ENCODE measurements at regions not wholly inside any gene's neighbourhood (a gene's known extent, or its start where the extent isn't known, plus 50 kb on each side); places are given as distances from the start of the nearest gene placed in this dataset.

- no peak for DNase-seq
Observed at GRCh38 chr6:22401932-22402331, 105.1 kb upstream of the PRL start.

DNA sequence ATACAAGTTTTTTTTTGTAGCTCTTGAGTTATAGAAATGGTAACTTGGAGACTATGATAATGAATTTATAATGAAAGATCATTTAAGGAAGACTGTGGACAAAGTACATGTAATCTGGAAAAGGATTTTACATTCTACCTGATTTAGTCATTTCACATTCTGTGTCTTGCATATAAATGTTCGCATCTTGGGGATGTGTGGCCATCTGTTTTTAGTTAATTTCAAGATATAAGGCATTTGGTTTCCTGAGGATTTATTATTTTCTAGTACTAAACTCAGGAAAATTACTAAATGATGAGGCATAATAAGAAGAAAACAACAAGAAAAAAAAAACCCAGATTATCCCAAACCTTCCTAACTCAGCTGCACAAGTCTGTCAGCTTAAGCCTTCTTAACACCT lies 112.7 kb upstream of the PRL start:
- no peak for DNase-seq

- DNase-seq: no peak
Observed at GRCh38 chr6:22411376-22412105, 114.7 kb upstream of the PRL start.

GRCh38 chr6:22412994-22413393 lies 116.2 kb upstream of the PRL start:
- no peak for DNase-seq

GRCh38 chr6:22413681-22414311 lies 117.0 kb upstream of the PRL start:
- no peak for DNase-seq

GRCh38 chr6:22418714-22419113 lies 121.9 kb upstream of the PRL start:
- DNase-seq: no peak

- DNase-seq: no peak
Observed at GRCh38 chr6:22421198-22421597, 124.4 kb upstream of the PRL start.

GRCh38 chr6:22424196-22424595 lies 127.4 kb upstream of the PRL start:
- DNase-seq: no peak

DNA sequence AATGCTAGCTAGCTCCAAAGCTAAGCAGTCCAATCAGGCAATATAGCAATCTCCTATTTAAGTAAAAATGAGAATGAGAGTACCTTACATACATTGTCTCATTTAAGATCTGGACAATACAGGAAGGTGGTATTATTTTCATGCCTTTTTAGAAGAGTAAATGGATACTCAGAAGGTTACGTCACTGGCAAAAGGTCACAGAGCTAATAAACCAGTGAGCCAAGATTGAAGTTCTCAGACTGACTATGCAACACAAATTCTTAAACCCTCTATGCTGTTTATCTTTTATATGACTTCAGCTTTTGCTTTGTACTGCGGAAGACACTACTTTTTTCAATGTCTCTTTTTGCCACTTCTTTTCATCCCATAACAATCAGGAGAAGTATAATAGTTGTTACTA lies 135.2 kb upstream of the PRL start:
- no peak for DNase-seq

DNA sequence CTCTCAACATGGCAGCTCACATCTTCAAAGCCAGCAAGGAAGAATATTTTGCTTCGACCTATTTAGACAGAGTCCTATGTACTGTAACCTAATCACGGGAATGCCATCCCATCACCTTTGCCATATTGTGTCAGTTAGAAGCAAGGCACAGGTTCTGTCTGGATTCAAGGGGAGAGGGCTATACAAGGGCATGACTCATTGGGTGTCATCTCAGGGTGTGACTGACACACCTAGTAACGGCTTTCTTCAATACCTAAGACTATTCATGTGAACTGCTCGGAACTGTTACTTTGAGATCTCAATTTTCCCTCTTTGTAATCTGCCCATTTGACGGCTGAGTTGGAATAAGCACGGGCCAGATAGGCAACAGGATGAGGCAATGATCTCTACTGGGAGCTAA lies 135.6 kb upstream of the HDGFL1 start:
- no peak for DNase-seq

DNA sequence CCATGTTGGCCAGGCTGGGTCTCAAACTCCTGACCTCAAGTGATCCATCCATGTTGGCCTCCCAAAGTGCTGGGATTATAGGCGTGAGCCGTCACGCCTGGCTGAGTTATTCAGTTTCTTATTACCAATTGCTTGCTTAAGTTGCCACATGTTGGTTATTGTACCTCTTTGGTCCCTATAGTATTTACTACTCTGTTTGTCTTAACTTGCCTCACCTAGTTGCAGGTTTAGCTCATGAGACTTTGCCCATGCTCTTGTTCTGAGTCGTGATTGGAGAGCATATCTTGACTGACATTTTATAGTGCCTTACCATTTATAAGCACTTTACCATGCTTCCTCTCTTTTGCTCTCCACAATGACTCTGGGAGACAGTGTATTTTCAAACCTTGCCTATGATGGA lies 134.2 kb upstream of the HDGFL1 start:
- no peak for DNase-seq

DNA sequence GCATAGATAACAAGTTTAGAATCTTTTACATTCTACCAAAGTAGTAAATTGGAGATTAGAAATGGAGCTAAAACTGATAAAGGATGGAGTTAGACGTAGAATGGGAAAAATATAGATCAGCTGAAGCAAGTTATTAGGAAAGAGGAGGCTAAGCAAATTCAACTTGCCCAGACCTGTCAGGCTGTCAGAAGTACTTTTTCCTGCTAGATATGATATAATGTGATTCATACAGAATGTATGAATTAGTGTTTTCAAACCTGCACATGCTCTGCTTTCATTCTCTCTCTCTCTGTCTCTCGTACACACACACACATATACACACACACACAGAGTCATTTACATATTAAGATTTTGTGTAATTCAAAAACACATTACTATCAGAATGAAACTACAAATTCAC lies 133.2 kb upstream of the HDGFL1 start:
- no peak for DNase-seq

DNA sequence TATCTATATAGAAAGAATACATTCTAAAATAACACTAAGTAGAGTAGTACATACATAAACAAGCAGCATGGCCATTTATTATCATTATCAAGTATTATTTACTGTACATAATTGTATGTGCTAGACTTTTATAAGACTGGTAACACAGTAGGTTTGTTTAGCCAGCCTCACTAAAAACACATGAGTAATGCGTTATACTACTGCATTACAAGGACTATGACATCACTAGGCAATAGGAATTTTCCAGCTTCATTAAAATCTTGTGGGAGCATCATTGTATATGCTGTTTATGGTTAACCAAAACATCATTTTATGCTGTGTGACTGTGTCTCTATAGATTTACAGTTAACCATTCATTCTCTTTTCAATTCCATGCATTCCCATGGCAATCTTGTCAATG lies 131.7 kb upstream of the HDGFL1 start:
- no peak for DNase-seq

DNA sequence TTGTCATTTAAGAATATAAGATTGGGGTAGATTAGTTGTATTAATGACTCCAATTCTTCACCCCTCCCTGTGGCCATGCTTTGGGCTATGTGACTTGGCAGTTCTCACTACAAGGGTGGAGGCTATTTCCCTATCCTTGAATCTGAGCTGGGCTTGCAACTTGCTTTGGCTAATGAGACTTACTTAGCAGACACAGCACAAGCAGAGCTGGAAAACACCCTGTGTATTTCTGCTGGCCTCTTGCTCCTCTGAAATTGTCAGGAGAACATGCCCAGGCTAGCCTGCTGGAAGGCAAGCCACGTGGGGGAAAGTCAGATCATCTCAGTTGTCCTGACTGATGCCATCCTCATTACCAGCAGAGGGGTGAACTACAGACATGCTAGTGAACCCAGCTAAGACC lies 126.5 kb upstream of the HDGFL1 start:
- no peak for DNase-seq

DNA sequence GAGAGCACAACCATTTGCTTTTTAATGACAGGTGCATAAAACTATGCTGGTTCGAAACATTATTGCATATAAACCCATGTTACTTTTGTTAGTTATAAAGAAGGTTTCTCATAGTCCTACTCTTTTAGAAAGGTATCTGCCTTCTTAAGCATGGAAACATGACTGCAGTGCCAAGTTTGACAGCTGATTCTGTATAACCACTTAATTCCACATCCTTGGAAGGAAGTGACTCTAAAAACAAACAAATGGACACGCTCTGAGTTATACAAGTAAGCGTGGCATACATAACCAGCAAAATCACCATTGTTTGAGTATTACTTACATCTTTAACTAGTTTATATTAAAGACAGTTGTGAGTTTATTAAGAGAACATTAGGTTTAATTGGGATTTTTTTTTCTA lies 125.0 kb upstream of the HDGFL1 start:
- DNase-seq: no peak

DNA sequence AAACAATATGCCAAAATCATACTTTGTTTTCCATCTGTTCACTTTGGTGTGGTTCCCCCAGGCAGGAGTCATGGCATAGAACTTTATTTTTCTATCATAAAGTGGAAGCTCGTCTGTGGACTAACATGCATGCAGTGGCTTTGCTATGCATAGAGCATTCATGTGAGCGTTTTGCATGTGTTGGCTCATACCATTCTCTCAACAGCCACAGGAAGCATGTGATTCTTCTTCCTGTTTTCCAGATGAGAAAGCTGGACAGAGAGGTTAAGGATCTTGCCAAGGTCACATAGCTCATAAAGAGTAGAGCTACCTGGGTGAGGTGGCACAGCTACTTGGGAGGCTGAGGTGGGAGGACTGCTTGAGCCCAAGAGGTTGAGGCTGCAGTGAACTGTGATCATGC lies 123.4 kb upstream of the HDGFL1 start:
- DNase-seq: no peak

GRCh38 chr6:22447249-22448196 lies 121.8 kb upstream of the HDGFL1 start:
- DNase-seq: no peak

- DNase-seq: no peak
Observed at GRCh38 chr6:22448291-22448711, 121.1 kb upstream of the HDGFL1 start.

DNA sequence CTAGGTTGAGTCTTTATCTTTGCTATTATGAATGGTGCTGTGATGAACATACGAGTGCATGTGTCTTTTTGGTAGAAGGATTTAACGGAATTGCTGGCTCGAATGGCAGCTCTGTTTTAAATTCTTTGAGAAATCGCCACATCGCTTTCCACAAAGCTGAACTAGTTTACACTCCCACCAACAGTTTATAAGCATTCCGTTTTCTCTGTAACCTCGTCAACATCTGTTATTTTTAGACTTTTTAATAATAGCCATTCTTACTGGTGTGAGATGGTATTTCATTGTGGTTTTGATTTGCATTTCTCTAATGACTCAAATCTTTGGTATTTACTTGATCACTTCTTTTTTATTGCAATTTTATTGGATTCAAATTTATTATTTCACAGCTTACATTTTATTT lies 117.4 kb upstream of the HDGFL1 start:
- no peak for DNase-seq

- DNase-seq: no peak
Observed at GRCh38 chr6:22455378-22455777, 114.0 kb upstream of the HDGFL1 start.

GRCh38 chr6:22457996-22458395 lies 111.4 kb upstream of the HDGFL1 start:
- DNase-seq: no peak

GRCh38 chr6:22466665-22467245 lies 102.6 kb upstream of the HDGFL1 start:
- DNase-seq: no peak

DNA sequence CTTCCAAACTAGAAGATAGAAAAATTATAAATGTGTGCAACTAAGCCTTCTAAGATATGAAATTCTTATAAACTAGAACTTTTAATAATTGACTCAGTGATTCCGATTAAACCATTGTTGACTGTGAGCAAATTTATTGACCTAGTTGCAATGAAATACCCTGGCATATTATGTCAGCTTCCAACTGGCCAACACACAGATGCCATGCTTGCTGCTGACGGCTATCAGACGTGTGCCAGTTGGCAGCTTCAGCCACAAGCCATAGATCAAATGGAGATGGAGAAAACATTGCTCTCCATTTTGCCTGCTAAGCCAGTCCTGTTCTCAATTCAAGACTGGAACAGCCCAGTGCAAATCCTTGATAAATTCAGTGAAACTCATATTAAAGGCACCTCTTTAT lies 101.7 kb upstream of the HDGFL1 start:
- DNase-seq: no peak
